Gastroesophageal sphincter (tissue), 4 donors: ENCODE measurements at regions not wholly inside any gene's neighbourhood (a gene's known extent, or its start where the extent isn't known, plus 50 kb on each side); places are given as distances from the start of the nearest gene placed in this dataset.

Experiments used
- ATAC-seq: fragments of 150-250 bp; one replicate; pipeline ENCODE4 v1.9.1; 2016; ENCODE audit warnings: mild to moderate bottlenecking, moderate library complexity
- H3K27ac ChIP-seq, 4 donors: fragments of 200-600 bp; sonication (generic) in 3 of 4; 1 replicate in 3 of 4; 2 replicates in 1 of 4; pipeline ENCODE4 v1.5.1; 2016 to 2019
- H3K27me3 ChIP-seq: fragments of 200-600 bp; sonication (generic); one replicate; pipeline ENCODE4 v1.5.1; 2019
- H3K36me3 ChIP-seq, 2 donors: fragments of 200-600 bp; sonication (generic); one replicate each; pipeline ENCODE4 v1.5.1; 2019; ENCODE audit warnings: control low read depth in 1 of 2
- H3K4me1 ChIP-seq, 3 donors: fragments of 200-600 bp; sonication (generic); 1 replicate in 2 of 3; 2 replicates in 1 of 3; pipeline ENCODE4 v1.5.1; 2016 to 2019; ENCODE audit warnings: control low read depth in 2 of 3
- H3K4me3 ChIP-seq, 2 donors: fragments of 200-600 bp; sonication (generic); one replicate each; pipeline ENCODE4 v1.5.1; 2019; ENCODE audit warnings: mild to moderate bottlenecking in 1 of 2, moderate library complexity in 1 of 2
- H3K9me3 ChIP-seq, 3 donors: fragments of 200-600 bp; sonication (generic); one replicate each; pipeline ENCODE4 v1.5.1; 2017 to 2019; ENCODE audit warnings: control low read depth in 2 of 3
- CTCF ChIP-seq, 4 experiments: fragments of 200-600 bp in 2 of 4; fragments of 450-650 bp in 2 of 4; sonication (generic) in 1 of 4; IDR thresholded peaks; one replicate each; pipeline ENCODE4 v1.5.1; 2017 to 2019; ENCODE audit warnings: antibody characterized with exemption in 4 of 4, mild to moderate bottlenecking in 2 of 4, moderate library complexity in 2 of 4
- EP300 ChIP-seq: sonication (generic); formaldehyde crosslinking; IDR thresholded peaks from one replicate; pipeline ENCODE4 v1.6.1; 2017; ENCODE audit warnings: antibody characterized with exemption, mild to moderate bottlenecking
- POLR2A ChIP-seq, 2 donors: fragments of 450-650 bp; IDR thresholded peaks; one replicate each; pipeline ENCODE4 v1.6.1; 2017; ENCODE audit warnings: antibody characterized with exemption in 2 of 2, mild to moderate bottlenecking in 2 of 2, moderate library complexity in 1 of 2
- POLR2AphosphoS5 ChIP-seq: sonication (generic); formaldehyde crosslinking; IDR thresholded peaks from one replicate; pipeline ENCODE4 v1.6.1; 2017; ENCODE audit warnings: antibody characterized with exemption
- WGBS, 2 donors: methylation state at CpG; one replicate each; pipeline ENCODE4 v1.1.5; 2018; ENCODE audit warnings: low coverage in 1 of 2; 5-methylcytosine and 5-hydroxymethylcytosine counted together

DNA sequence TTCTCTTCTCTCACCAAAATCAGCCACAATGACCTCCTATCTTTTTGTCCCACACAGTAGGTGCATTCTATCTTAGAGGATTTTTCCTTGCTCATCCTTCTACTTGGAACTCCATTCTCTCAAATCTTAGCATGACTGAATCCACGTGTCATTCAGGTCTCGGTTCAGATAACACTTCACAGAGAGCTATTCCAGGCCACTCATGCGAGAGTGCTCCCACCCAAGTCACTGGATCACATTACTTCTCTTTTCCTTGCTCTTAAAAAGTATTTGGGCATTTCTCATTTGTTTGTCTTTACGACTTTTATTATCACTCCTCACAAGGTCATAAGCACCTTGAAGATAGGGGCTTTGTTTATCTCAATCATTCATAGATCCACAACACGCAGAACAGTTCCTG is 647.5 kb upstream of the TENM3 start:
- Histone ChIP-seq H3K4me1 (no peaks in the 10 kb centered on the region), H3K4me3 (no peak overlapping the region), H3K27me3 (no peaks in the 10 kb centered on the region), H3K27ac (no peak overlapping the region), H3K9me3 (no peaks in the 10 kb centered on the region), H3K36me3 (no peaks in the 10 kb centered on the region)
- WGBS, 2 donors: 59 to 60% methylated on average over 2 to 5 of the region's 5 CpGs
- no peak for TF ChIP-seq CTCF (IDR thresholded peaks at IDR 0.05)
- ATAC-seq: no peak

DNA sequence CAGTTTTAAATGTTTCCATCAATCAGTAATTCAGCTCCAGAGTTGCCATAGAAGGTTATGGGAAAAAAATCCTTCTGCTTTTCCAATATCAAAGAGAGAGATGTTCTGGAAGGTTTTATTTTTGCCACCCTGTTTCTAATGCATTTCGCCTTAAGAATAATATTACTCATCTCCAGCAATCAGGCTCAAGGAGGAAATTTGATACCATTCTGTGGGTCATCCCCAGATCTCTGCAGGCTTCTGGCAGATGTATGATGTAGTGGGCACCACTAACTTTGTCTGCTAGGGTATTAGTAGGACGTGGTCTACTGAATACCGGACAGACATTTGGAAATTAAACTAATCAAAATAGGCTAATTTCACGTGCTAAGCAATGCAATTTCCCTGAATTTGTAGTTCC is 645.4 kb upstream of the TENM3 start:
- Histone ChIP-seq H3K4me1 (no peaks in the 10 kb centered on the region), H3K27ac (no peak overlapping the region), H3K4me3 (no peak overlapping the region), H3K27me3 (no peaks in the 10 kb centered on the region), H3K36me3 (no peaks in the 10 kb centered on the region), H3K9me3 (no peaks in the 10 kb centered on the region)
- TF ChIP-seq POLR2A (IDR thresholded peaks at IDR 0.05) (no peak), POLR2AphosphoS5 (no peak), CTCF (IDR thresholded peaks at IDR 0.05) (no peak), EP300 (no peak)
- 71 to 75% methylated on average over 4 of the region's 4 CpGs for WGBS, 2 donors
- ATAC-seq: no peak

- TF ChIP-seq POLR2A (IDR thresholded peaks at IDR 0.05) (no peak), EP300 (no peak), POLR2AphosphoS5 (no peak), CTCF (IDR thresholded peaks at IDR 0.05) (no peak)
- no peaks in the 10 kb centered on the region for H3K27me3 ChIP-seq
- no peak overlapping the region for H3K27ac ChIP-seq
- ATAC-seq: no peak
- H3K4me1 ChIP-seq: no peaks in the 10 kb centered on the region
- no peaks in the 10 kb centered on the region for H3K9me3 ChIP-seq
- no peak overlapping the region for H3K4me3 ChIP-seq
- no peaks in the 10 kb centered on the region for H3K36me3 ChIP-seq
- WGBS, 2 donors: 63 to 78% methylated on average over 6 of the region's 6 CpGs
Observed at GRCh38 chr4:181599134-181599533, 644.1 kb upstream of the TENM3 start.

GRCh38 chr4:181601103-181601502 is 642.1 kb upstream of the TENM3 start:
- TF ChIP-seq EP300 (no peak), POLR2A (IDR thresholded peaks at IDR 0.05) (no peak), CTCF (IDR thresholded peaks at IDR 0.05) (no peak), POLR2AphosphoS5 (no peak)
- ATAC-seq: no peak
- no peak overlapping the region for H3K4me3 ChIP-seq
- 50 to 59% methylated on average over 1 to 2 of the region's 2 CpGs for WGBS, 2 donors
- H3K36me3 ChIP-seq: no peaks in the 10 kb centered on the region
- no peaks in the 10 kb centered on the region for H3K9me3 ChIP-seq
- H3K27me3 ChIP-seq: no peaks in the 10 kb centered on the region
- no peak overlapping the region for H3K27ac ChIP-seq
- H3K4me1 ChIP-seq: no peaks in the 10 kb centered on the region

DNA sequence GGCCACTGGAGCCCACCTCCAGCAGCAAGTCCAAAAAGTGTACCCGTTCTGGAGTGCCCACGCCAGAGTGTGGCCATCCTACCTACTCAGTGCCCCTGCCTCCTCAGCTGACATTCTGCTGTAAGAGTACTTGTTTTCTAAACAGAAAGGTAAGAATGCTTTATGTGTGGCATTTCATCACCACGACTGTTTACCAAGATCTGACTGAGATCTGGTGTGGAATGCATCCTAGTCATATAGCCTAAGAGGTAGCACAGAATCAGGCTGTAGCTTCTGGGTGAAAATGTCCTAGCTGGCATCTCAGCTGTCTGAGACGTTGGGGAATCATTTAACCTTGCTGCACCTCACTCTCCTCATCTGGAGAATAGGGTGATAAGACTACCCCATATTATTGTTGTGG is 638.7 kb upstream of the TENM3 start:
- WGBS, 2 donors: 72 to 100% methylated on average over 1 to 4 of the region's 4 CpGs

More for the DNA sequence above, 638.7 kb upstream of the TENM3 start:
- no peaks in the 10 kb centered on the region for H3K27me3 ChIP-seq
- TF ChIP-seq CTCF (IDR thresholded peaks at IDR 0.05) (no peak), POLR2A (IDR thresholded peaks at IDR 0.05) (no peak), POLR2AphosphoS5 (no peak), EP300 (no peak)
- no peak for ATAC-seq
- no peaks in the 10 kb centered on the region for H3K36me3 ChIP-seq
- no peak overlapping the region for H3K27ac ChIP-seq
- no peaks in the 10 kb centered on the region for H3K9me3 ChIP-seq
- no peak overlapping the region for H3K4me3 ChIP-seq
- H3K4me1 ChIP-seq: no peaks in the 10 kb centered on the region
